GM21515 (cell line): ENCODE measurements at regions not wholly inside any gene's neighbourhood (a gene's known extent, or its start where the extent isn't known, plus 50 kb on each side); places are given as distances from the start of the nearest gene placed in this dataset.
A peak's percentile ranks its signal among the peaks of the same experiment; 100 is the strongest.

Experiments used
- ATAC-seq: cut with Tn5 transposase; IDR thresholded peaks from one replicate; pipeline ENCODE4 v1.9.1; 2021; ENCODE audit not compliant: unreplicated experiment

GRCh38 chr15:96020797-96021196, 309.7 kb upstream of the NR2F2 start:
- ATAC-seq, result no peak

GRCh38 chr15:96023081-96023480, 307.4 kb upstream of the NR2F2 start:
- ATAC-seq, result no peak

- ATAC-seq, result no peak
Measured at GRCh38 chr15:96027501-96027900, 303.0 kb upstream of the NR2F2 start.

DNA sequence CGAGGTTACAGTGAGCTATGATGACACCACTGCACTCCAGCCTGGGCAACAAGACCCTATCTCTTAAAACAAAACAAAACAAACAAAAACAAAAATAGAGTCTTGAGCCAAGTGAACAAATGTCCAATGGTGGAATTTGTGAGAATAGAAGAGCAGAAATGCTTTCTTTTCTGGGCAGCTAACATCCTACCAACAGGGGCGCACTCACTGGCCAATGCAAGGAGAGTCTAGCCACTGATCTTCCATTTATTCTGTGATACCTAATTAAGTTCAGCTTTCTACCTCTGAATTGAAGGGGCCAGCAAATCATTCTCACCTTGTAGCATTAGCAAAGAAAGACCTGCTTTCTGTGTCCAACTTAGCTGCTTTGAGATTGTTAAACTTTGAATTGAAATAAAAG, 301.9 kb upstream of the NR2F2 start:
- no peak for ATAC-seq

DNA sequence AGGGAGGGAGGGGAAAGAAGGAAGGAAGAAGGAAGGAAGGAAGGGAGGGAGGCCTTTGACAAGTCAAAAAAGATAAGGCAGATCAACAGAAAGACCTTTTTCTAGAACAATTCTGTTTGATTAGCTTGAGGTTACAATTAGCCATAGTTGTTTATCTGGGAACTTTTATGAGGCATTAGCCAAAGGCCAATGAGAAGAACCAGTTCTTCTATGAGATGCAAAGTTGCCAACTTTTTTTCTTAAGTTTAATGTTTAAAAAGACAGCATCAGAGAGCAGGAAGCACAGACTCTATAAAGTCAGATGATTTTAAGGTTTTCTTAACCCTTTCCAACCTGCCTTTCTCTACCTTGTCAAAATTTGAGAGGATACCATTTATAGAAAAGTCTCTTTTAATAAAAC, 301.3 kb upstream of the NR2F2 start:
- ATAC-seq, result no peak

- ATAC-seq, result no peak
Measured at GRCh38 chr15:96031426-96032110, 298.9 kb upstream of the NR2F2 start.

GRCh38 chr15:96035091-96035490, 295.4 kb upstream of the NR2F2 start:
- no peak for ATAC-seq

DNA sequence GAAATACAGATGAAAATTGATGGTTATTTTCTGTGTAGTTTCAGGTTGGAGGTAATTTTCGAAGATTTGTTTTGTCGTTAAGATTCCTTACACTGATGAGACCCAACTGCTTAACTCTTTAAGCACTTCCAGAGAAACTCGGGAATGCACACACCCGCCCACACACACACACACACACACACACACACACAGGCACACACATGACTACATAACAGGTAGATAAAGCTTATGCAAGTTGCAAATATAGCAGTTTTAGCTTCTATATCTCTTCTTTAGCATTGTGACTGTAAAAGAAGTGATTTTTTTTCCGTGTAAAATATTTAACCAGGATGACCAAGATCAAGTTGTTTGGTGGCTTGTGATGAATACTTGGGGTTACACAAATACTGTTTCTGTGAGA, 294.9 kb upstream of the NR2F2 start:
- ATAC-seq, result no peak

DNA sequence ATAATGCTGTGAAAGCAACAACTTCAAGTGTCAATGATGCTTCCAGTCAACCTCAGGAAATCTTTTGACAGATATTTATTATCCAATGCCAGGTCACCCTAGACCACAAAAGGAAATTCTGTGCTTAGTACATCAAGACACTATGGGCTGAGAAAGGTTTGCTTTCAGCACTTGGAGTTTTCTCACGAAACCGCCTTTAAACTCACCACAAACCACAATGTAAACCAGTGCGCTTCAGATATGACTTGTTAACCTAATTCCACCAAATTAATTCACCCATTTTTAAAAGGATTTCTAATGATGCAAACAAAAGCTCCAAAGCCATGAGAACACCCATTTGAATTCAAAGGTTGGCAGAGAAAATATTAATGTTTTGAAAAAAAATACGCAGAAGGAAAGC, 292.9 kb upstream of the NR2F2 start:
- ATAC-seq, result peak; percentile 62

GRCh38 chr15:96038131-96038530, 292.4 kb upstream of the NR2F2 start:
- ATAC-seq, result no peak

DNA sequence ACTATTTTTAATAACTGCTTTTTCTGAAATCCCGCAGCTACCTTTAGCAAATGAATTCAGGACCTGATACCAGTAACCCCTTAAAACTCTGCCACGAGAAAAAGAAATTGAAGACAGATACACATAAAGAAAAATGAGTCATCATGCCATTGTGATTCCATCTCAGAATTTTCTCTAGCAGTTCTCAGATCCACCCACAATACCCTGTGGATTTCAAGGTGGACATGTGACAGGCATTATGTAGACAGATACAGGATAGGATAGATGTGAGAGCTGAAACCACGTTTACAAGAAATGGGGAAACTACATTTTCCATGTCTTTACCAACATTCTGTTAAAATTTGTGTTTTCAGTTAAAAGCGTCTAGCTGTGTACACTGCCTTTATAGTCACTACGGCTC, 291.9 kb upstream of the NR2F2 start:
- ATAC-seq, result no peak

DNA sequence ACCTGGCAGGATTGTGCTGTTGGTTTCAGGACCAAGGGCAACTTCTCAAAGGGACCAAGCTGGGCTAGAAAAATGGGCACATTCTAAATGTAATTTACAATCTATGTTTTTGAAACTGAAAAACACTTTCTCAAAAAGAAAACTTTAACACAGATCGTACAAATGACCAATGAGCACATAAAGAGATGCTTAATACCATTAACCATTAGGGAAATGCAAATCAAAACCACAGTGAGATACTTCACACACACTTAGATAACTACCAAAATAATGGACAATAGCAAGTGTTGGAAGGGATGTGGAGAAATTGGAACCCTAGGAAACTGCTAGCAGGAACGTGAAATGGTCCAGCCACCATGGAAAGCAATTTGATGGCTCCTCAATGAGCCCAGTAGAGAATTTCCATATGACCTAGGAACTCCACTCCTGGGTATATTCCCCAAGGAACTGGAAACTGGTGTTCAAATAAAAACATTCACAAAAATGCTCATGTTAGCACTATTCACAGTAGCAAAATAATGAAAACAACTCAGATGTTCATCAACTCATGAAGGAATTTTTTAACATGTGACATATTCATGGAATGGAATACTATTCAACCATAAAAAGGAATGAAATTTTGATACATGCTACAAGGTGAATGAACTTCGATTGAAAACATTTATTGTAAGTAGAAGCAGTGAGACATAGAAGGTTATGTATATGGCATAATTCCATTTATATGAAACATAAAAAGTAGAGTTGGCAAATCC, 288.3 kb upstream of the NR2F2 start:
- no peak for ATAC-seq

- peak; percentile 87 for ATAC-seq
Measured at GRCh38 chr15:96042734-96043224, 287.7 kb upstream of the NR2F2 start.

DNA sequence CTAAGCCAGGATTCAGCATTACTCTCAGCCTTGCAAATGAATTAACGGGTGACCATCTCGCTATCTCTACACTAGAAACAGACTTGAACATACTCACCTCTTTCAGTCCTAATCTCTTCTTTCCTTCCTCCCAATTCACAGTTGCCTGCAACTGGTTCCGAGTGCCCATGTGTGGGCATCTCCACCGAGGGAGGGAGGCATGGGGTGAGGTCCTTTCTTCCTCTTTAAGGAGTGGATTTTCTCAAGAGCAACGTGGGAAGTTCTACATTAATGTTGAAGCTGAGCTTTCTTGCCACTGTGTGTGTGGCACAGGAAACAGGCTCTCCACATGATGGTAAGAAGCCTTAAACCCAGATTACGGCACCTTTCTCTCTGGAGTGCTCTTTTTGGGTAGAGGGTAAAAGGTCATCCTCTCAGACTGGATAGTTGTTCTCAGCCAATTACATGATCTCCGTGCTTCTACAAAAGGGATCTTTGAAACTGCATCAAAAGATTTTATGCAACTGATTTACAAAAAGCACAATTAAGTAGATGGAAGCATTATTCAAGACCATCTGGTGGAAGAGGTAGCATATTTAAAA, 286.8 kb upstream of the NR2F2 start:
- ATAC-seq, result no peak

DNA sequence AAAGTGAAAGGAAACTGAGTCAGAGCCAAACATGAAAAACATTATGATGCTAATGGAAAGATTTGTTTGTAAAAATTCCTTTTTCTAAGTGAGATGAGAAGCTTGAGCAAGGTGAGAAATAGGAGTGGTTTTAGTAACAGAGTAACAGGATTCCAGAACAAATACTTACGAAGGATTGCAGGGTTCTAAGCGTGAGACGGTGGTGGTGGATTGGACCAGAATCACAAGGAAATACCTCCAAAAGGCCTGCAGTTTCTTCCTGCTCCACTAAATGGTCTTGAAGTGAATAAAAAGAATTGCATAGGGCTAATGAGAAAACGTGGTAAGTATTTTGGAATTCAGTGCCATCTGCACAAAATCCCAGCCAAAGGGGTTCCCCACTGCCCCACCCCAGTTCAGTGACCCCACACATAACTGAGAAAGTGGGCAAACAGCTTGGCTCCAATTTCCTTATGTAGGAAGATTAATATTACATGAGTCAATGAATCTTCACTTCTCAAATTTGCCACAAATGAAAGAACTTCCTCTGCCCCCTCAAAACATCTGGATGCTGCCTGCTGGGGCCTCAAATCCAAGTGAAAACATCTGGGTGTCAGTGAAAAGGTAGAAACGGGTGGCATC, 283.8 kb upstream of the NR2F2 start:
- ATAC-seq, result no peak

DNA sequence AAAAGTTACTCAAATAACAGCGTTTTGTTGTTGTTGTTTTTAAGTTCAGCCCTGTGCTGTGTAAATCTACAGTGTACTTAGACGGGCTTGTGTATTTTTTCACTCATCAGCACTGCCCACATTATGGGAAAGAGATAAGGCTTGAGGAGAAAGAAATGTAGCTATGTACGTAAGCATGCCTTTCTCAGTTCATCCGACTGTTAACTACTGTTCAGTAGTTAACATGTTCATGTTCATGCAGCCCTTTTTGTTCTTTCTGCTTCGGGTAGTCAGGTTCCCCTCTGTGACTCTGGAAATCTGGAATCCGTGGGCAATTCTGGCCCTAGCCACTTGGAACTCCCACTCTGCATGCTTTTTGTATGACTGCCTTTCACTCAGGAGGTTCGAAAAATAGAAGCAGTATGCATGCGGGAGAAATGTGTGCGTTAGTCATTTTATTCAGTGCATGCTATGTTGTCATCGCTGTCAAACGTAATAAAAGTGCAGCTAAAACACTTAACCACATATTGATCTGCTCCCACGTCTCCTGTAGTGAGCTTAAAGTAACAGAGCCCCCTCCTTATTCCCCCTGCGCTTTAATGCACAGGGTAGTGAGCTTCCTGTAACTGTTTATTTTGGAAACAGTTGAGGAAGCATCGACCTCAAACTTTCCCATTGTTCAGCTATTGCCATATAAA, 283.1 kb upstream of the NR2F2 start:
- ATAC-seq, result no peak

DNA sequence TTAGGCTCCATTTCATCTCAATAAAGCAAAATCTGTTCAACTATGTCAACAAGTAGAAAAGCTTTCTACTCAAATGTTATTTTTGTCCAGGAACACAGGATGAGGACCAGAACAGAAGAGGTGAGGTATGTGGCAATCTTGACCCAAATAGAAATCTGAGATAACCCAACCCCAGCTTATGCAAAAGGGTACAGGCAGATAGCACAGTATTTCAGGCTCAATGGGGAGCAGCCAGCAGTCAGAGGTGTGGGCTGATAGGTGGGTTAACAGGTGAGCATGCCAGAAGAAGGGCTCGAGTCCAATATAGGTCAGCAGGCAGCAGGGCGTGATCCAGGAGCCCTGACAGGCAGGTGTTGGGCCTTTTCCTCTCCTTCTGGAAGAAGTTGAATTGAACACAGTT, 281.2 kb upstream of the NR2F2 start:
- no peak for ATAC-seq

DNA sequence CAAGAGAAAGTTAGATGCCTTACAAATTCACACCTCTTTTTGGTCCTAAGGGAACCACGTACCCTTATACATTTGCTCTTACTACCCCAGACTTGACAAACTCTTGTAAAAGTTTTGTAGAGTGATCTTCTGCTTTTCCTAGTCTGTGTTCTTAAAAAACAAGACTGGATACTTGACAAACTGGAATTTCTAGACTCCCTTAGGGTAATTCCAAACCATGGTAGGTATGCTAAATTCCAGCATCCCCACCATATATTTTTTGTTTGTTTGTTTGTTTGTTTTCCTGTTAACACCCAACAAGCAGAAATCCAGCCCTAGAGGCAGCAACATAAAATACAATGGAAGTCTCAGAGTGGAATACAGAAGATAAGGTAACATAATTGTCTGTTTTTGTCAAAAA, 280.7 kb upstream of the NR2F2 start:
- no peak for ATAC-seq

- no peak for ATAC-seq
Measured at GRCh38 chr15:96051598-96051997, 278.9 kb upstream of the NR2F2 start.

GRCh38 chr15:96052154-96052553, 278.3 kb upstream of the NR2F2 start:
- no peak for ATAC-seq

DNA sequence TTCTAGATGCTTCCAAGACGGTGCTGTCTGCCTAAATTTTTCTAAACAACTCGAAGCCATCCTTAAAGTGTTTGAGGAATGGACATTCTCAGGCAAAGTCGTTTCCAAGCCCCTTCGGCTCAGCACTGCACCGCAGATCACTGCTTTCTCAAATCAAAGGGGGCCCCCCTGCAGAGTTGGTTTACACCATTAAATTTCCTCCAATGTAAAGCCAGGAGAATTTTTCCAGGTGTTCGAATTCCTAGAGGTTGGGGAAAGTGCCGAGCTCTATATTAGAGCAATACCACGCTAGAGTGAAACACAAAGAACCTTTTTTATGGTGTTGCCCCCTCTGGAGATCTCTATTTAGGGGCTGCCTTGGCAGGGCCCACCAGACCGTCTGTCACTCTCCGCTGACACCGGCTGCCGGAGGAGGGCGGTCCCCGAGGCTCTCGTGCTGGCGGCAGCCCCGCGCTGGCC, 277.9 kb upstream of the NR2F2 start:
- no peak for ATAC-seq
